HG02798 (cell line): ENCODE measurements at regions not wholly inside any gene's neighbourhood (a gene's known extent, or its start where the extent isn't known, plus 50 kb on each side); places are given as distances from the start of the nearest gene placed in this dataset.

ENCODE experiments used
- ATAC-seq: cut with Tn5 transposase; IDR thresholded peaks from one replicate; pipeline ENCODE4 v1.9.1; 2021; ENCODE audit warnings: mild to moderate bottlenecking; ENCODE audit not compliant: unreplicated experiment, poor library complexity

DNA sequence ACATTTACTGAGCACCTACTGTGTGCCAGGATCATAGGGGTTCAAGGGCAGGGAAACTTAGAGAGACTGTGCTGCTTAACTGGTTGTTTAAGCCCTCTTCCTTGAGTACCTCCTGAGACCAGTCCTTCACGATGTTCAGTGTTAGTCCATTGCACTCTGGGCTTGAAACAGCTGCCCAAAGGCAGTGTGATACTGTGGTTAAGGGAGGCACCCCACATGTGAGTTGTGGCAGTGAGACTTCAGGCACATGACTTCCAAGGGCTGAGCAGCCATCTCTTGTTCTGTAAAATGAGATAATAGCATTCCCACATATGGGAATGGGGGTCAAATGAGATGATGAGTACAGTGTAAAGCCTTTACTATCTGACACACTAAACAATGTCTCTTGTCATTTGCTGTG lies 75.1 kb downstream of the LINGO1 start:
- no peak for ATAC-seq

DNA sequence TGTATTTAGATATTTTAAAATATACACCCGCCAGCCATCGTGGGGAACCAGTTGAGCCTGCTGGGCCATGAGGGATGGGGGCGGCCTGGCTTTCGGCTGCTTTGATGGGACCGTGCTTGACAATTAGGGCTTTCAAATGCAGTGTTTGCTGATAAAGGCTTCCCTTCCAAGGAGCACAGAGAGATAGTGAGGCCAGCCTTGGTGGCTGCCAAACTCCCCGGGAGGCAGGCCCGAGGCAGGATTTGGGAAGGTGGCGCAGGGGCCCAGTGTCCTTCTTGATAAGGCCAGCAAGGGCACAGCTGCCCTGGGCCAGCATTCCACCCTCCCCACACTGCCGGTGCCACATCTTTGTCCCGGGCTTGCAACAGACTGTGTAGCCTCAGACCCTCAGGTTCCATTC lies 75.6 kb downstream of the LINGO1 start:
- ATAC-seq = no peak

DNA sequence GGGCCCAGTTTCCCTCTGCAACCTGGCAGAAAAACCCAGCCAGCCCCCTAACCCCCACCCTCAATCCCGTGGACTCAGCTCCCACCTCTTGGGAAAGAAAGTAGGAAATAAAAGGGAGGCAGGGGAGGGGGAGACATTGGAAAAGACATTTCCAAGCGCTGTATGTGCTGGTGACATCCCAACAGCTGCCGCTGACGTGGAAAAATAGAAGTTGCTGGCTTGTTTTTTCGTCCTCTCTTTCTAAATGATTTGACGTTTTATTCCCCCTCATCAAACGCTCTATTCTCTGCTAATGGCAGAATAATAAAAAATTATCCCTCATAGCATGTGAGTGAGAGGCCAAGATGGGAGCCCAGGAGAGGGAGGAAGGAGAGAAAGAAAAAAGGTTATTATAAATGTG lies 76.1 kb downstream of the LINGO1 start:
- ATAC-seq = no peak

DNA sequence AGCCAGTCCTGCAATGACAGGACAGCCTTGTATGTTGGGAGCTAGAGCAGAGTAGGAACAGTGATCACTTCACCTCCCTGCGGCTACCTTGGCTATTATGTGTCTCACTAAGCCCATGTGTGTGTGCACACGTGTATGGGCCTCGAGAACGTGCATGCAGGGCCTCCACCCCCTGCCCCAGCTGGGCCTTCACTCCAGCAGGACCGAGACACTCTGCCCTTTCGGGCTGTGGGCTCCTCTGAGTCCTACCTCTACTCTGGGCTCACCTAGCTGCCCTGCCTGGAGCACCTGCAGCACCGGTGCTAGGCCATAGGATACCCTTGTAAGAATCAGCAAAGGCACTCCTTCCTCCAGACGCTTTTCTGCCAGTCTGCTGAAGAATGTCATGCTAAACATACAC lies 77.5 kb downstream of the LINGO1 start:
- ATAC-seq = no peak

DNA sequence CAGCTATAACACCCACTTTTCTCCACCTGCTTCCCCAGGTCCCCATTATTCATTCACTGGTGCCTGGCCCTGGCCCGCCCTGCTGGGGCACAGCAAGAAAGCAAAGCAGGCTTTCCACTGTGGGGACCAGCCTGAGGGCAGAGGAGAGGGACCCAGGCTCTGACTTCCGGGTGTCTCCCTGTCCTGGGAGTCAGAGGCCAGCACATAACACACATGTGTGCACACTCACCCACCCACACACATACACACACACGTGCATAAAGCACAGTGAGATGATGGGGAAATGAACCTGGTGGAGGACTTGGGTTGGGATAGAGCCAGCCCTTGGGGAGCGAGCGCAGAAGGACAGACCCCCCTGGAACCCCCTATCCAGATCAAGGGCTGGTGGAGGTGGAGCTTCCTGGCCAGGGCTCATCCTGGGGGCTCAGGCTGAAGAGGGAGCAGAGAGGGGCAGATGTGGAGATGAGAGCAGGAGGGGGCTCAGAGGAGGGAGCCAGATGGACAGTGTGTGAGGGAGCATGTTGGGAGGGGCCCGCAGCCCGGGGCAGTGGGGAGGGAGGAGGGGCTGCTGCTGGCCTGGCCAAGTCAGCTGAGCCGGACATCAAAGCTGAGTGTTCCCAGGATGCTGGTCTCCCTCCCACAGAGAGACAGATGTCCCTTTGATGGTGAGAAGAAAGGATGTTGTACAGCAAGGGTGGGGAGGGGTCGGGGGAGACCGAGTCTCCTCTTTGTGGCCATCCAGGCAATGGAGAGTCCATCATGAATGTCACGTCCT lies 78.2 kb downstream of the LINGO1 start:
- no peak for ATAC-seq

DNA sequence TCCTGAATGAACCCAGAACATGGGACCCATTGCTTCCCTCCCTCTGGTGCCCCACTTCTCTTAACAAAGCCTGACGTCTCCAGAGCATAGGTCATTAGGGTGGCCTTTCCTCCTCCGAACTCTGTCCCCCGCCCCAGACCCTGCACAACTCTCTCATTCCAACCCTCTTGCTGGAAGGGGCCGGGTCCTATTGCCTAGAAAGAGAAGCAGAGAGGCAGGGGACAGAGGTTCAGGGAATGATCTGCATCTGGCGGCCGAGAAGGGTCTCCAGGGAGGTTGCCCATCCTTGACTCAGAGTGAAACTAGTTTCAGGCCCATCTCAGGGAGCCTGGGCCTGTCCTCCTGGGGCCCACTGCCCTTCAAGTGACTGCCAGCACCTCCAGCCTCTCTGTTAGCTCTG lies 79.0 kb downstream of the LINGO1 start:
- ATAC-seq = no peak

DNA sequence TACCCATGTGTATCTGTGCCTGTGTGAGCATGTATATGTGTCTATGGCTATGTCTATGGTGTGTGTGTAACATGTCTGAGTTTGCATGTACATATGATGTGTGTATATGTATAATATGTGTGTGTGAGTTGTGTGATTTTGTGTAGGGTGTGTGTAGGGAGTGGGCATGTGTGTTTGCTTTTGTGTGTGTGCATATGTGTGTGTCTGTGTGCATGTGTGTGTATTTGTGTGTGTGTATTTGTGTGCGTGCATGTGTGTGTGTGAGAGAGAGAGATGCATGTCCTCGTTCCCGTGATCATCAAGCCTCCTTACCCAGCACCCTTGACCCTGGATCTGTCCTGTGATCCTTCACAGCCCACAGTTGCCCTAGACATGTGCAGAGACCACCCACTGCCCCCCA lies 79.5 kb downstream of the LINGO1 start:
- no peak for ATAC-seq

DNA sequence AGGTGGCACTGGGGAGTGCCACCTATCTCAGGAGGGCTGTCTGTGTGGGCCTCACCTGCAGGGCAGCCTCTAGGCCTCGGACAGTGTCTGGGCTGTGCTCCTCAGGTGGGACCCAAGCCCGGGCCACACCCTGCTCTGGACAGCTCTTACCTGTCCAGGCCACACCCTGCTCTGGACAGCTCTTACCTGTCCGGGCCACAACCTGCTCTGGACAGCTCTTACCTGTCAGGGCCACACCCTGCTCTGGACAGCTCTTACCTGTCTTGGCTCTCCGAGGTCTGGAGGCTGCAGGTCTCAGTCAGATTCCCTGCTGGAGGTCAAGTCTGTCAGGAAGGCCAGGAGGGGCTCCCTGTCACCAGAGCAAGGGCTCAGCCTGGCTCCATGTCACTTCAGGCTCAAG lies 80.6 kb downstream of the LINGO1 start:
- no peak for ATAC-seq

DNA sequence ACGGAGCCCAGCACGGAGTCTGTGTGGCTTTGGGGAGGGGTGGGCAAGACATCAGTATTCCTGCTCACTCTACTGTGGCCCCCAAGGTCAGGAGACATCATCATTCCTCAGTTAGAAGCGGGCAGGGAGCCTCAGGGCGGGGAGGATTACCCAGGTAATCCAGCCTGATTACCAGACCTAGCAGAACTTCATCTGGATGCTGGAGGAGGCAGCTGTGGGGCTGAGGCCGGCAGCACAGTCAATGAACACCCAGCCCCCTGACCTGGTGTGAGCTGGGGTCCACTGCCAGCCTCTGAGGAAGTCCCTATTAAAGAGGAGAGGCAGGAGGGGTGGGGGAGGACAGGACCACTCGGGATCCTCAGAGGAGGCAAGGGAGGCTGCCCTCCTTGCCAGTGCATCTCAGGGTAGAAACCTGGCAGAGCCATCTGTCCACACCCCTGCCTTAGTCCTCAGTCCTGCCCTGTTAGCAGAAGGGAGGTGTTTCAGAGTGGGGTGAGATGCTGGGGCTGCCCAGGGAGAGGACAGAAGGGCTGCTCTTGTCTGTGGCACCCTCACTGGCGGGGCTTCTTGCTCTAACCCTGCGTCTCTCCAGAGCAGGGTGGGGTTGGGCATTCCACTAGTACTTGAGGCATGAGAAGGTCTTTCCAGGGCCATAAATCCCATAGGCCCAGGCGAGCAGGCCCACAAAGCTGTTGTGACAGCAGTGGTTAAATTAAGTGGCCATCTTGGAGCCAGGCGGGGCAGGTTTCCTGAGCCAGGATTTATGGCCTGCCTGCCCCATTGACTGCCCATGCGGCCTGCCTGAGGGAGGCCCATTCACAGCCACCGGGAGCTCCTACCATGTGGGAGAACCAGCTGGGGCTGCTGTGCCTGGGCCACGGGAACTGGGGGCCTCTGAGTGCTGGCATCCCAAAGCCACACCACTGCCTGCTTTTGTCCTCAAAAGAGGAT lies 82.1 kb downstream of the LINGO1 start:
- ATAC-seq = no peak

DNA sequence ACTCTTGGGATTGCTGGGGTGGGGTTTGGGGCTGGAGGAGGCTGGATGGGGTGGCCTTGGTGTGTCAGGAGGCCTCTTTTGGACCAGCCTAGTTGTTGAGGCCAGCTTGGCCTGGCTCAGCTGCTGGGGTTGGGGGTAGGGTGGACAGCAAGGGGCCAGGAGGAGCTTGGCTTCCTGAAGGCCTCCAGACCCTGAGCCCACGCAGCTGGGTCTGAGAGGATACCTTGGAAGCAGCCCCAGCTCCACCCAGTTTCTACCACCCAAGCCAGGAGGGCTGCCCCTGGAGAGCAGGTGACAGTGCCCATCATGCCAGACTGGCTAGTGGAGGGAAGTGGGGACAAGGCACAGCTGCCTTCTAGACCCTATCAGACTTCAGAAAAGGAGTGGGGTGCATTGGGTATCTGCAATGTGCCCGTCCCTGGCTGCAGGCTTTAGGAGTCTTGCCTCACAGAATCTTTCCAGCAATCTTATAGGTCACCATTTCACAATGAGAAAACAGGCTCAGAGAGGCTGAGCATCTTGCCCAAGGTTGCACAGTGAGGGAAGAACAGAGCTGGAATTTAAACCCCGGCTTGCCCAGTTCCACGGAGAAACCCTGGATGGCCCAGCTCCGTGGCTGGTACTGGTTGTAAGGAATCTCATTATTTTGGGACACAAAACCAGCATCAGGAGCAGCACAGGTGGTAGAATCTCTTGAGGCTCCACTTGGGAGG lies 83.0 kb downstream of the LINGO1 start:
- ATAC-seq = no peak

DNA sequence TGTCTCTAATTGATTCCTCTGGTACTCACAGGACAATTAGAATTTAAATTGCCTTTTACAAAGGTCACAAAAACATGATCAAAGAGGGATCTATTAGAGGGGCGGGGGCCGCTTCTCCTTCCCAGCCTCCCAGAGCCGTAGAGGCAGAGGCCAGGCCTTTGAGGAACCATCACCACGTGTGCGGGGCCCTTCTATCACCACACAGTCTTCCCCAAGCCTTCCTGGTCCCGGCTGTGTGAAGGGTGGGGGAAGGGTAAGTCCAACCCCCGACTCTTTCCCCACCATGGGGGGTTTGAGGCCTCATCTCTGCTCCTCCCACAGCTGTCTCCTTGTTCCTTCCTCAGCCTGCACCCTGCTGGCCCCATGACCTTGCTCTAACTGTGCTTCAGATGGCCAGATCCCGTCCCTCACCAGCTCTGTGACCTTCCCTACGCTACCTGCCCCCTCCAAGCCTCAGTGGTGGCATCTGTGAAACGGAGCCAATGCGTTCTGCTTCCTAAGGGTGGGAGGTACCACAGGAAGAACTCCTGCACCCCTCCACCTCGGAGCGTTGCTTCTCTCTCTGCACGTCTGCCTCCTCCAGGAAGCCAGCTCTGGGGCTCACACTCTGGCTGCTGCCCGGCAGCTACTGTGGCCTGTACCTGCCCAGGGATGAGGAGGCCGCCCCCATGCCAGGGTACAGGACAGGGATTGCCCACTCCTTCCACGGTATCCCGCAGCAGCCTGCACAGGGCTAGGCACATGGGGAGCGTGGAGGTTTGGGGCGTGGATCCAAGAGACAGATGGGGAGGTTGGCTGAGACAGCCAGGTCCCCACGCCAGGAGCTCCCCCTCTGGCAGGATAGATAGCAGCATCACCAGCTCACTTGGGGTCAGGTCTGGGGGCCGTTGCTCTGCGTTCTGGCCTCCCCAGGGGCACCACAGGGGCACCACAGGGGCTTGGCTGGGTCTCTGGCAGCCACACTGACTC lies 83.8 kb downstream of the LINGO1 start:
- no peak for ATAC-seq

DNA sequence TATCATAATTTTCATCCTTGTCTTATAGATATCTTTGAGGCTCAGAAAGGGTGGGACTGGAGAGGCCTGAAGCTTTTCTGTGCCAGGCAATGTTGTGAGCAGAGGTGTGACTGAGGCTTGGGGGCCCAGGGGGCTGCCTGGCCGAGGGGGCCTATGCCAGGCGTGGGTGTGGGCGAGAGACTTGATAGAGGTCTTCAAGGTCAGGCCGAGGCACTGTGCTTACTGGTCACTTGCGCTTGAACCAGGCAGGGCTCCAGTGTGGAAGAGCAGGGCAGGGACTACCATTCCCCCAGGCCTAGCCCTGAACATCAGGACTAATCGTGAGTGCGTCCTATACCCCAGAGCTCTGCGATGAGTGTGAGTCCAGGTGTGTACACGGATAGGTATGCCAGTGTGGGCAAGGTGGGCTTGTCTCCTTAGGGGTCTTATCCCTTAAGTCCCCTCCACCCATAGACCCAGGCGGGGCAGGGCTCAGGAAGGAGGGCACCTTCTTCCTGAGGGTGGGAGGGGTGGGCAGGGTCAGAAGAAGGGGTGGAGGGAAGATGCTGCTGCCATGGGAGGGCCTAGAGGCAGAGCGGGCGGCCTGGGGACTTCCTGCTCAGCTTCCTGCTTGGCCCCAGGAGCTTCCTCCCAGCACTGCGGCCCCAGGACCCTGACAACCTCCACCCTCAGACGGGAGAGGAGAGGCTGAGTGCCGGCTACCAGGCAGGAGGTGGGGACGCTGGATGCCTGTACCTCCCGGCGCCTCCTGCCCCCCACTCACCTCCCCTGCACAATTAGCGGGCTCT lies 84.7 kb downstream of the LINGO1 start:
- no peak for ATAC-seq

DNA sequence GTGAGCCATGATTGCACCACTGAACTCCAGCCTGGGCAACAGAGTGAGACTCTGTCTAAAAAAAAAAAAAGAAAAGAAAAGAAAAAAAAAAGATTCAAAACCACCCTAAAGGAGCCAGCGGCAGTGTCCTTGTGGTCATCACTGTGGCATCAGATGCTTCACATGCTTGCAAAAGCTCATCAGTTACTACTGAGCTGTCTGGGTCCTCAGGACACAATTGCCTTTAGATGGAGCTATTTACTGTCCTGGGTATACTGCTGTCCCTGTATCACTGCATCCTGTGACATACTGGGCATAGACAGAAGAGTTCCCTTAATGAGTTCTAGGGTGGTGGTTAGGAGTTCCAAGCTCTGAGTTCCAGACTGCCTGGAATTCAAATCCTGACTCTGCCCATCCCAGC lies 85.8 kb downstream of the LINGO1 start:
- ATAC-seq = no peak

DNA sequence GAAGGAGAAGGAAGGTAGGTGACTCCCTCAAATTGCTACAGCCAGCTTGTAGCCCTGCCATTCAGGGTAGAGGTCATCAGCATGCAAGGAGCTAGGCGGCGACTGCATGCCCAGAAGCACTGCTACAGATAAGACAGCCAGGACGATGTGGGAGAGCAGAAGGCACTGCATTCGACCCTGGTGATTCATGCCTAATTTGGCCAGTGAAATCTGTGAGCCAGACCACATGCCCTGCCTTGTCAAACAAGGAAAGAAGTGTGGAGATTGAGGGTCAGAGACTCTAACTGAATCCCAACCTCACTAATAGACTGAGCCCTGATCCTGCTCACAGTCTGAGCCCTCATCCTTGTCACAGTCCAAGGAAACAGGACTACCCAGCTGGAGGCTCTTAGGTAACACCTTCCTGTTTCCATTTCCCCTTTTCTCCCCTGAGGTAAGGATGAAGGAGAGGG lies 86.6 kb downstream of the LINGO1 start:
- no peak for ATAC-seq

DNA sequence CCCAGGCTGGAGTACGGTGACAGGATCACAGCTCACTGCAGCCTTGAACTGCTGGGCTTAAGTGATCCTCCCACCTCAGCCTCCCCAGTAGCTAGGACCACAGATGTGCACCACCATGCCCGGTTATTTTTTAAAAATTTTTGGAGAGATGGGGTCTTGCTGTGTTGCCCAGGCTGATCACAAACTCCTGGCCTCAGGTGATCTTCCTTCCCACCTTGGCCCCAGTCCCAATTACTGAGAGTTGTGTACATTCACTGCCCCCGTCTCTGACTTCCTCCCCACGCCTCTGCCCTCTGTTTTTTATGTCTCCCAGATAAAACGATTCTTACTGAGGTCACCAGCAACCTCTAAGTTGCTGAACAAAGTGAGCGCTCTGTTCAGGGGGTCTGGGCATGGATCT lies 87.7 kb downstream of the LINGO1 start:
- no peak for ATAC-seq

DNA sequence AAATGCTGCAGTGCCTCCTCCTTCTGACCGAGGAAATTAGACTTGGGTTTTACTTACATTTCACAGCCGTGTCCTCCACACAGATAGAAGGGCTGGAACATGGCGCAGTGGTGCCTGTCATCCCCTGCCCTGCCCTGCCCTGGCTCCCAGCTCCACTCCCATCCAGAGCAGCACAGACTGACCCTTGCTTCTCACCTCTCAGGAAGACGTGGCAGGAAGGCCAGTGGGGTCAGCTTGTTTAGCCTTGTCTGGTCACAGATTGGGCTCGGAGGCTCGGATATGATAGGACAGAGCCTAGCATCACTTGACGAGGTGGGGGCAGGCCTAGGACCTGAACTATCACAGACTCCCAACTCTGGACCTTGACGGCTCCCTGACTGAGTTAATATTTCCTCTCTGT lies 88.5 kb downstream of the LINGO1 start:
- ATAC-seq = no peak

DNA sequence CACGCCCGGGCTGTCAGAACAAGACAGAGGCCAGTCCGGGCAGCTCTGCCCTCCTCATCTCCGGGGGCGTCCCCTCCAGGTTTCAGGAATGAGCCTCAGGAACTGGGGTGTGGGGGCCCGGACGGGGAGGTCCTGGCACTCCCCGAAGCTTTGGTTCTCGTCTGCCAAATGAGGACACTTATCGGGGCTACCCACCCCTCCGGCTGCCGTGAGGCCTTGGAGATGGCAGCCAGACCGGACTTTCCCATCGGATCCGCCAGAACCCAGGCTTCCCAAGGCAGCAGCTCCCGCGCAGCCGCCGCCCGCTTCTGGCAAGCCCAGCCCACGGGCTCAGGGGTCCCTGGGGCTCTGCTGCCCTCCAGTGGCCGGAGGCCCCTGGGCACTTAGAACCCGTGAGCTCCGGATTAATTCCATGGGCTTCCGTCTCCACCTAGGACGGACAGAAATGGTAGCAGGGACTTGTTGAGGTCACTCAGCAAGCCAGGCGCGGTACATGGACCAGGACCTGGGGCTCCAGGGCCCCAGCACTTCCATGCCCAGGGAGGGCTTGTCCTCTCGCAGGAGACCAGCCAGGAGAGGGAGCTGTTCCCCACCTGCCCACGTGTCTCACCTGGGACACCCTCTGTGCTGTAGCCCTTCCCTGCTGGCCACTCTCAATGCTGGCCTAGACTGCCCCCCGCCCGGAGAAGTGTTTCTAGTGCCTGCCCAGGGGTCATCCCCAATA lies 89.4 kb downstream of the LINGO1 start:
- peak; percentile 72 for ATAC-seq

DNA sequence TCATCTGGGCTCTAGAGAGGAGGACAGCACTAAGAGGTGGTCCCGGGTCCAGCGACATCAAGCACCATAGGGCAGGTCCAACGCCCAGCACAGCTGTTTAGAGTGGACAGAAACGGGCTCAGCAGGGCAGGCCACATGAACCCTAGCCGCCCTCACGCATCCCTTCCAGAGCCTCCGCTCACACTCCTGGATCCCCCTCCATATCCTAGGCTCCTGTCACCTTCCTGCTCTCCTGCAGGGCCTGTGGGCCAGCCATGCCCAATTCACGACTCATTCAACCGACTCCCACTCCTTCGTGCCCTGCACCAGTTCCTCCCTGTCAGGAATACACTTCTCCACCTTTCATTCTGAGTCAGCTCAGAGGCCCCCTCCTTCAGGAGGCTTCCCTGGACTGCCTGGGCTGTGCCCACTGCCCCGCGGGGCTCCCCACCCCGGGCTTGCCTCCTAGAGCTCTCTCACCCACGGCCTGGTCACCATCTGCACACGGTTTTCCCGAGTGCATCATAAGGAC lies 90.2 kb downstream of the LINGO1 start:
- ATAC-seq = no peak
